GM12878 (cell line): ENCODE measurements at regions not wholly inside any gene's neighbourhood (a gene's known extent, or its start where the extent isn't known, plus 50 kb on each side); places are given as distances from the start of the nearest gene placed in this dataset.

Source experiments
- ATAC-seq: fragments of 200-7000 bp; cut with Tn5 transposase; 3 replicates; pipeline ENCODE4 v1.9.1; 2020; ENCODE audit warnings: mild to moderate bottlenecking, moderate library complexity
- BruUV-seq: library from RNA; stranded (reverse); fragments of 400-500 nt; replicated peaks from 2 replicates; lab custom pipeline; 2021; lab: Mats Ljungman, UMichigan
- CTCF ChIA-PET: fragments of 300-600 bp; sonication (Branson Sonifier 250); formaldehyde crosslinking; extraction: SDS; loops from one replicate; lab custom pipeline; 2021; ENCODE audit warnings: inconsistent platforms; lab: Yijun Ruan, JAX
- POLR2A ChIA-PET: fragments of 350-600 bp; formaldehyde crosslinking; extraction: SDS; loops from one replicate; lab custom pipeline; 2021; ENCODE audit warnings: inconsistent platforms; lab: Charles Lee
- RAD21 ChIA-PET: fragments of 300-600 bp; sonication (Branson Sonifier 250); formaldehyde crosslinking; loops from one replicate; lab custom pipeline; 2023; ENCODE audit warnings: antibody characterized with exemption; ENCODE audit not compliant: unreplicated experiment; lab: Charles Lee
- SMC1A ChIA-PET: fragments of 300-600 bp; sonication (Branson Sonifier 250); formaldehyde crosslinking; loops from one replicate; lab custom pipeline; 2023; ENCODE audit not compliant: unreplicated experiment, uncharacterized antibody; lab: Charles Lee
- DNase-seq: peaks from one replicate; pipeline ENCODE4 v3.0.0-alpha.2; 2011; ENCODE audit warnings: low read depth, low spot score
- FAIRE-seq: peaks from 3 replicates; lab custom pipeline; 2011; peaks lifted over from hg19 to GRCh38; lab: Jason Lieb, UNC
- H2AFZ ChIP-seq: 2 replicates; pipeline ENCODE4 v1.6.0; 2011; ENCODE audit warnings: low read depth, low read length, control low read depth; ENCODE audit not compliant: control insufficient read depth
- H3K27ac ChIP-seq: 2 replicates; pipeline ENCODE4 v1.5.1; 2011; ENCODE audit warnings: control low read depth; ENCODE audit not compliant: control insufficient read depth, insufficient read depth
- H3K27me3 ChIP-seq, 2 experiments: replicated peaks in 1 of 2; 2 replicates each; pipeline versions ENCODE4 v1.6.0 to v1.6.1; 2011; ENCODE audit warnings: low read length in 1 of 2; ENCODE audit not compliant: control insufficient read depth in 2 of 2, insufficient read depth in 2 of 2
- H3K36me3 ChIP-seq, 2 experiments: 2 replicates each; pipeline ENCODE4 v1.5.1; 2011; ENCODE audit warnings: low read length in 1 of 2; ENCODE audit not compliant: control insufficient read depth in 2 of 2, insufficient read depth in 2 of 2
- H3K4me1 ChIP-seq: 2 replicates; pipeline ENCODE4 v1.6.1; 2011; ENCODE audit warnings: mild to moderate bottlenecking, low read length, moderate library complexity, mixed read lengths; ENCODE audit not compliant: control insufficient read depth, insufficient read depth
- H3K4me2 ChIP-seq: 2 replicates; pipeline ENCODE4 v1.6.0; 2011; ENCODE audit warnings: control low read depth; ENCODE audit not compliant: control insufficient read depth, insufficient read depth
- H3K4me3 ChIP-seq: fragments of 200-600 bp; sonication (generic); 2 replicates; pipeline ENCODE4 v1.5.1; 2016
- H3K79me2 ChIP-seq: 2 replicates; pipeline ENCODE4 v1.6.0; 2011; ENCODE audit warnings: low read length; ENCODE audit not compliant: control insufficient read depth, insufficient read depth
- H3K9ac ChIP-seq: 2 replicates; pipeline ENCODE4 v1.8.0; 2011; ENCODE audit warnings: low read length, control low read depth, mixed read lengths; ENCODE audit not compliant: control insufficient read depth, insufficient read depth
- H3K9me3 ChIP-seq: replicated peaks from 3 replicates; pipeline ENCODE4 v1.5.1; 2011; ENCODE audit warnings: mild to moderate bottlenecking, low read length; ENCODE audit not compliant: control insufficient read depth, insufficient read depth
- H4K20me1 ChIP-seq: 2 replicates; pipeline ENCODE4 v1.6.0; 2011; ENCODE audit not compliant: control insufficient read depth, insufficient read depth
- BACH1 ChIP-seq: fragments of 450-650 bp; IDR thresholded peaks from 2 replicates; pipeline ENCODE4 v1.6.1; 2017; ENCODE audit warnings: mild to moderate bottlenecking, borderline replicate concordance
- CHD4 ChIP-seq: fragments of 200-600 bp; sonication (generic); IDR thresholded peaks from 2 replicates; pipeline ENCODE4 v1.6.1; 2016; ENCODE audit warnings: mild to moderate bottlenecking
- CREB1 ChIP-seq: IDR thresholded peaks from 2 replicates; pipeline ENCODE4 v1.6.1; 2012; ENCODE audit warnings: low read depth, mild to moderate bottlenecking, inconsistent platforms
- DPF2 ChIP-seq: fragments of 450-650 bp; IDR thresholded peaks from 2 replicates; pipeline ENCODE4 v1.6.1; 2017; ENCODE audit warnings: mild to moderate bottlenecking
- EZH2 ChIP-seq: IDR thresholded peaks from 2 replicates; pipeline ENCODE4 v1.6.1; 2012; ENCODE audit warnings: low read depth, mild to moderate bottlenecking, control low read depth, inconsistent platforms, low read length, borderline replicate concordance; ENCODE audit not compliant: control insufficient read depth
- GATAD2B ChIP-seq: fragments of 450-650 bp; conservative IDR thresholded peaks from 2 replicates; pipeline ENCODE4 v1.6.1; 2017; ENCODE audit warnings: low read depth, mild to moderate bottlenecking, moderate library complexity
- NFYA ChIP-seq: IDR thresholded peaks from 2 replicates; pipeline ENCODE4 v1.6.1; 2011; ENCODE audit warnings: low read depth, mild to moderate bottlenecking, low read length, improper control_type of control experiment, borderline replicate concordance
- RAD51 ChIP-seq: fragments of 450-650 bp; IDR thresholded peaks from 2 replicates; pipeline ENCODE4 v1.6.1; 2016; ENCODE audit warnings: moderate library complexity, mild to moderate bottlenecking, inconsistent platforms
- RCOR1 ChIP-seq: conservative IDR thresholded peaks from 2 replicates; pipeline ENCODE4 v1.6.1; 2012; ENCODE audit warnings: low read depth, low read length, improper control_type of control experiment
- SMARCA5 ChIP-seq: fragments of 450-650 bp; IDR thresholded peaks from 2 replicates; pipeline ENCODE4 v1.6.1; 2017; ENCODE audit warnings: mild to moderate bottlenecking
- SREBF2 ChIP-seq: IDR thresholded peaks from 2 replicates; pipeline ENCODE4 v1.6.1; 2012; ENCODE audit warnings: mild to moderate bottlenecking, low read length
- STAT3 ChIP-seq: IDR thresholded peaks from 2 replicates; pipeline ENCODE4 v1.6.1; 2011; ENCODE audit warnings: low read depth, low read length, improper control_type of control experiment
- ZNF207 ChIP-seq: fragments of 450-650 bp; IDR thresholded peaks from 2 replicates; pipeline ENCODE4 v1.6.1; 2014; ENCODE audit warnings: antibody characterized with exemption, mild to moderate bottlenecking, borderline replicate concordance
- WGBS: methylation state at CpG from one replicate; pipeline ENCODE4 v1.1.6; 2016; ENCODE audit warnings: low lambda C conversion rate; ENCODE audit not compliant: insufficient replicate concordance, insufficient coverage; ENCODE audit errors: missing lambda C conversion rate; 5-methylcytosine and 5-hydroxymethylcytosine counted together
- in situ Hi-C: fragments of 300-500 bp; cut with MboI; formaldehyde crosslinking; loops from 9 replicates; pipeline ENCODE4 v1.14.3; 2018; ENCODE audit warnings: mixed read lengths
- intact Hi-C: fragments of 100-400 bp; cut with micrococcal nuclease; formaldehyde crosslinking; loops from one replicate; pipeline ENCODE4 v1.14.2; 2022; ENCODE audit not compliant: unreplicated experiment
- TF ChIP-seq, protein P1 (sequence below), 3 experiments: IDR thresholded peaks in 2 of 3; conservative IDR thresholded peaks in 1 of 3; 2 replicates each; pipeline ENCODE4 v1.5.1; 2011; ENCODE audit warnings: low read depth in 3 of 3, low read length in 3 of 3, mild to moderate bottlenecking in 3 of 3, control low read depth in 2 of 3, moderate library complexity in 2 of 3, inconsistent platforms in 1 of 3, mixed read lengths in 1 of 3; ENCODE audit not compliant: control insufficient read depth in 2 of 3, insufficient read depth in 1 of 3; ENCODE audit errors: extremely low read depth in 1 of 3
- TF ChIP-seq, protein P2 (sequence below): fragments of 450-650 bp; IDR thresholded peaks from 2 replicates; pipeline ENCODE4 v1.6.1; 2017; ENCODE audit warnings: mild to moderate bottlenecking, low read depth, inconsistent platforms; ENCODE audit not compliant: poor library complexity, severe bottlenecking
- TF ChIP-seq, protein P3 (sequence below): fragments of 150-350 bp; IDR thresholded peaks from 2 replicates; pipeline ENCODE4 v1.6.1; 2016; ENCODE audit warnings: low read depth, low read length
- TF ChIP-seq, protein P4 (sequence below): fragments of 450-650 bp; IDR thresholded peaks from 2 replicates; pipeline ENCODE4 v1.6.1; 2014; ENCODE audit warnings: mild to moderate bottlenecking

DNA sequence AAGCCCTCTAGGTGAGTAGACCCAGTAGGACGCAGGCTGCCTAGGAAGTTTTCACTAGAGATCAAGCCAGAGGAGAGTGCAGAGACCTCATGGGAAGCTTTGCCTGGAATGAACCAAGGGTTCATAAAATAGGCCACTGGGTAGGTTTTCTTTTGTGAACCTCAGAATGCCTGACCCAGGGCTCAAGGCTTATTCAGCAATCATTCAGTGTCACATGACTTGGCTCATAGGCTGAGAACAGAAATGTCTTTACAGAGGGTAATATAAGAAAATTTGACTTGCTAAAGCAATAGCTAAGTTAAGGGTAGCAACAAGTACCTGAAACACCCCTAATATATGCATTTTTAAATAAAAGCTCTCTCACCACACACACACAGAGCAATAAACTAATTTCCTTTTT is 132.6 kb downstream of the RAB38 start:
- Histone ChIP-seq H3K4me2 (no peak overlapping the region), H3K79me2 (no peaks in the 10 kb centered on the region), H2AFZ (no peak overlapping the region), H3K27ac (no peak overlapping the region), H3K4me3 (no peak overlapping the region), H3K36me3 (no peaks in the 10 kb centered on the region), H3K27me3 (no peaks in the 10 kb centered on the region; a peak in 2 of 4 replicates), H3K9ac (no peak overlapping the region), H4K20me1 (no peaks in the 10 kb centered on the region), H3K9me3 (no peaks in the 10 kb centered on the region), H3K4me1 (no peaks in the 10 kb centered on the region)
- FAIRE-seq, result no peak
- ChIA-PET POLR2A (no interaction called here), RAD21 (no interaction called here), CTCF (no interaction called here), SMC1A (no interaction called here)
- 48% methylated on average over 1 of the region's 1 CpG for WGBS
- intact Hi-C loops, result no loop called here
- no peak for ATAC-seq
- DNase-seq, result no peak
- in situ Hi-C loops, result no loop called here
- TF ChIP-seq BACH1 (no peak), EZH2 (no peak), CREB1 (no peak), DPF2 (no peak), STAT3 (no peak), CHD4 (no peak), SREBF2 (no peak), GATAD2B (no peak), ZNF207 (no peak), SMARCA5 (no peak), RAD51 (no peak), RCOR1 (no peak), NFYA (no peak)
- TF ChIP-seq, protein P1, sequence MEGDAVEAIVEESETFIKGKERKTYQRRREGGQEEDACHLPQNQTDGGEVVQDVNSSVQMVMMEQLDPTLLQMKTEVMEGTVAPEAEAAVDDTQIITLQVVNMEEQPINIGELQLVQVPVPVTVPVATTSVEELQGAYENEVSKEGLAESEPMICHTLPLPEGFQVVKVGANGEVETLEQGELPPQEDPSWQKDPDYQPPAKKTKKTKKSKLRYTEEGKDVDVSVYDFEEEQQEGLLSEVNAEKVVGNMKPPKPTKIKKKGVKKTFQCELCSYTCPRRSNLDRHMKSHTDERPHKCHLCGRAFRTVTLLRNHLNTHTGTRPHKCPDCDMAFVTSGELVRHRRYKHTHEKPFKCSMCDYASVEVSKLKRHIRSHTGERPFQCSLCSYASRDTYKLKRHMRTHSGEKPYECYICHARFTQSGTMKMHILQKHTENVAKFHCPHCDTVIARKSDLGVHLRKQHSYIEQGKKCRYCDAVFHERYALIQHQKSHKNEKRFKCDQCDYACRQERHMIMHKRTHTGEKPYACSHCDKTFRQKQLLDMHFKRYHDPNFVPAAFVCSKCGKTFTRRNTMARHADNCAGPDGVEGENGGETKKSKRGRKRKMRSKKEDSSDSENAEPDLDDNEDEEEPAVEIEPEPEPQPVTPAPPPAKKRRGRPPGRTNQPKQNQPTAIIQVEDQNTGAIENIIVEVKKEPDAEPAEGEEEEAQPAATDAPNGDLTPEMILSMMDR (IDR thresholded peaks at IDR 0.05 in 2 of 3, conservative IDR thresholded peaks at IDR 0.05 in 1 of 3; ENCODE audit: control insufficient read depth in 2 of 3, extremely low read depth in 1 of 3, insufficient read depth in 1 of 3, low read depth in 3 of 3, low read length in 3 of 3), result no peak
- TF ChIP-seq, protein P2, sequence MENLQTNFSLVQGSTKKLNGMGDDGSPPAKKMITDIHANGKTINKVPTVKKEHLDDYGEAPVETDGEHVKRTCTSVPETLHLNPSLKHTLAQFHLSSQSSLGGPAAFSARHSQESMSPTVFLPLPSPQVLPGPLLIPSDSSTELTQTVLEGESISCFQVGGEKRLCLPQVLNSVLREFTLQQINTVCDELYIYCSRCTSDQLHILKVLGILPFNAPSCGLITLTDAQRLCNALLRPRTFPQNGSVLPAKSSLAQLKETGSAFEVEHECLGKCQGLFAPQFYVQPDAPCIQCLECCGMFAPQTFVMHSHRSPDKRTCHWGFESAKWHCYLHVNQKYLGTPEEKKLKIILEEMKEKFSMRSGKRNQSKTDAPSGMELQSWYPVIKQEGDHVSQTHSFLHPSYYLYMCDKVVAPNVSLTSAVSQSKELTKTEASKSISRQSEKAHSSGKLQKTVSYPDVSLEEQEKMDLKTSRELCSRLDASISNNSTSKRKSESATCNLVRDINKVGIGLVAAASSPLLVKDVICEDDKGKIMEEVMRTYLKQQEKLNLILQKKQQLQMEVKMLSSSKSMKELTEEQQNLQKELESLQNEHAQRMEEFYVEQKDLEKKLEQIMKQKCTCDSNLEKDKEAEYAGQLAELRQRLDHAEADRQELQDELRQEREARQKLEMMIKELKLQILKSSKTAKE, result no peak
- TF ChIP-seq, protein P3, sequence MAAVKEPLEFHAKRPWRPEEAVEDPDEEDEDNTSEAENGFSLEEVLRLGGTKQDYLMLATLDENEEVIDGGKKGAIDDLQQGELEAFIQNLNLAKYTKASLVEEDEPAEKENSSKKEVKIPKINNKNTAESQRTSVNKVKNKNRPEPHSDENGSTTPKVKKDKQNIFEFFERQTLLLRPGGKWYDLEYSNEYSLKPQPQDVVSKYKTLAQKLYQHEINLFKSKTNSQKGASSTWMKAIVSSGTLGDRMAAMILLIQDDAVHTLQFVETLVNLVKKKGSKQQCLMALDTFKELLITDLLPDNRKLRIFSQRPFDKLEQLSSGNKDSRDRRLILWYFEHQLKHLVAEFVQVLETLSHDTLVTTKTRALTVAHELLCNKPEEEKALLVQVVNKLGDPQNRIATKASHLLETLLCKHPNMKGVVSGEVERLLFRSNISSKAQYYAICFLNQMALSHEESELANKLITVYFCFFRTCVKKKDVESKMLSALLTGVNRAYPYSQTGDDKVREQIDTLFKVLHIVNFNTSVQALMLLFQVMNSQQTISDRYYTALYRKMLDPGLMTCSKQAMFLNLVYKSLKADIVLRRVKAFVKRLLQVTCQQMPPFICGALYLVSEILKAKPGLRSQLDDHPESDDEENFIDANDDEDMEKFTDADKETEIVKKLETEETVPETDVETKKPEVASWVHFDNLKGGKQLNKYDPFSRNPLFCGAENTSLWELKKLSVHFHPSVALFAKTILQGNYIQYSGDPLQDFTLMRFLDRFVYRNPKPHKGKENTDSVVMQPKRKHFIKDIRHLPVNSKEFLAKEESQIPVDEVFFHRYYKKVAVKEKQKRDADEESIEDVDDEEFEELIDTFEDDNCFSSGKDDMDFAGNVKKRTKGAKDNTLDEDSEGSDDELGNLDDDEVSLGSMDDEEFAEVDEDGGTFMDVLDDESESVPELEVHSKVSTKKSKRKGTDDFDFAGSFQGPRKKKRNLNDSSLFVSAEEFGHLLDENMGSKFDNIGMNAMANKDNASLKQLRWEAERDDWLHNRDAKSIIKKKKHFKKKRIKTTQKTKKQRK, result no peak
- TF ChIP-seq, protein P4, sequence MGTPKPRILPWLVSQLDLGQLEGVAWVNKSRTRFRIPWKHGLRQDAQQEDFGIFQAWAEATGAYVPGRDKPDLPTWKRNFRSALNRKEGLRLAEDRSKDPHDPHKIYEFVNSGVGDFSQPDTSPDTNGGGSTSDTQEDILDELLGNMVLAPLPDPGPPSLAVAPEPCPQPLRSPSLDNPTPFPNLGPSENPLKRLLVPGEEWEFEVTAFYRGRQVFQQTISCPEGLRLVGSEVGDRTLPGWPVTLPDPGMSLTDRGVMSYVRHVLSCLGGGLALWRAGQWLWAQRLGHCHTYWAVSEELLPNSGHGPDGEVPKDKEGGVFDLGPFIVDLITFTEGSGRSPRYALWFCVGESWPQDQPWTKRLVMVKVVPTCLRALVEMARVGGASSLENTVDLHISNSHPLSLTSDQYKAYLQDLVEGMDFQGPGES, result no peak
- BruUV-seq, result no TSS peak
